ENCODE measurements at regions not wholly inside any gene's neighbourhood (a gene's known extent, or its start where the extent isn't known, plus 50 kb on each side); places are given as distances from the start of the nearest gene placed in this dataset.

- 87% methylated on average over 4 of the region's 4 CpGs for WGBS
- no peak overlapping the region for H3K4me3 ChIP-seq
- no peak for DNase-seq (ENCODE audit: extremely low spot score)
- no peak overlapping the region for H3K27ac ChIP-seq (replicated peaks in 1 of 4)
- H3K4me1 ChIP-seq = peaks cover 13 to 35% (median 29%) of the 10 kb centered on the region in 4 donors
- no peak for TF ChIP-seq CTCF (IDR thresholded peaks at IDR 0.05)
- TF ChIP-seq EP300 (IDR thresholded peaks at IDR 0.05) = no peak
- no peak for TF ChIP-seq POLR2A (IDR thresholded peaks at IDR 0.05; ENCODE audit: low read depth)
- TF ChIP-seq POLR2AphosphoS5 (IDR thresholded peaks at IDR 0.05) = no peak
- H3K9me3 ChIP-seq = no peaks in the 10 kb centered on the region
- H3K27me3 ChIP-seq = no peaks in the 10 kb centered on the region
- intact Hi-C loops (cut with DNase I) = no loop called here
- H3K36me3 ChIP-seq = no peaks in the 10 kb centered on the region
Measured at GRCh38 chr5:56461584-56461983, 228.5 kb upstream of the ANKRD55 start.

GRCh38 chr5:56460681-56461191 lies 227.6 kb upstream of the ANKRD55 start:
- WGBS = 50% methylated on average over 5 of the region's 5 CpGs
- Histone ChIP-seq H3K4me3 (no peak overlapping the region), H3K9me3 (no peaks in the 10 kb centered on the region), H3K27me3 (no peaks in the 10 kb centered on the region), H3K4me1 (peaks cover 13 to 31% (median 25%) of the 10 kb centered on the region in 4 donors), H3K36me3 (no peaks in the 10 kb centered on the region), H3K27ac (replicated peaks in 1 of 4) (no peak overlapping the region)
- intact Hi-C loops (cut with DNase I) = no loop called here
- no peak for DNase-seq (ENCODE audit: extremely low spot score)
- no peak for TF ChIP-seq POLR2A (IDR thresholded peaks at IDR 0.05; ENCODE audit: low read depth)
- no peak for TF ChIP-seq POLR2AphosphoS5 (IDR thresholded peaks at IDR 0.05)

- H3K9me3 ChIP-seq = no peaks in the 10 kb centered on the region
- H3K36me3 ChIP-seq = no peaks in the 10 kb centered on the region
- DNase-seq (ENCODE audit: extremely low spot score) = no peak
- 67% methylated on average over 2 of the region's 2 CpGs for whole genome bisulfite sequencing
- peaks cover 13 to 26% (median 19%) of the 10 kb centered on the region in 4 donors for H3K4me1 ChIP-seq
- H3K27me3 ChIP-seq = no peaks in the 10 kb centered on the region
- H3K27ac ChIP-seq (replicated peaks in 1 of 4) = no peak overlapping the region
- intact Hi-C loops (cut with DNase I) = no loop called here
- H3K4me3 ChIP-seq = no peak overlapping the region
- TF ChIP-seq POLR2A (IDR thresholded peaks at IDR 0.05; ENCODE audit: low read depth) = no peak
- no peak for TF ChIP-seq POLR2AphosphoS5 (IDR thresholded peaks at IDR 0.05)
- TF ChIP-seq CTCF (IDR thresholded peaks at IDR 0.05) = no peak
- TF ChIP-seq EP300 (IDR thresholded peaks at IDR 0.05) = no peak
Measured at GRCh38 chr5:56460195-56460546, 227.0 kb upstream of the ANKRD55 start.

- WGBS = 76% methylated on average over 6 of the region's 6 CpGs
- H3K4me3 ChIP-seq = no peak overlapping the region
- H3K27me3 ChIP-seq = no peaks in the 10 kb centered on the region
- no peaks in the 10 kb centered on the region for H3K9me3 ChIP-seq
- H3K27ac ChIP-seq (replicated peaks in 1 of 4) = no peak overlapping the region
- peaks cover 12 to 20% (median 17%) of the 10 kb centered on the region in 4 donors for H3K4me1 ChIP-seq
- no peaks in the 10 kb centered on the region for H3K36me3 ChIP-seq
- intact Hi-C loops (cut with DNase I) = no loop called here
- DNase-seq (ENCODE audit: extremely low spot score) = no peak
- TF ChIP-seq POLR2A (IDR thresholded peaks at IDR 0.05; ENCODE audit: low read depth) (no peak), CTCF (IDR thresholded peaks at IDR 0.05) (no peak), POLR2AphosphoS5 (IDR thresholded peaks at IDR 0.05) (no peak), EP300 (IDR thresholded peaks at IDR 0.05) (no peak)
Measured at GRCh38 chr5:56459394-56460194, 226.5 kb upstream of the ANKRD55 start.

- Histone ChIP-seq H3K36me3 (no peaks in the 10 kb centered on the region), H3K4me3 (no peak overlapping the region), H3K9me3 (no peaks in the 10 kb centered on the region), H3K4me1 (peaks cover 12 to 20% (median 17%) of the 10 kb centered on the region in 4 donors), H3K27ac (replicated peaks in 1 of 4) (peak overlapping the region in 2 of 4 donors; percentile 2 to 35), H3K27me3 (no peaks in the 10 kb centered on the region)
- WGBS = 65% methylated on average over 8 of the region's 8 CpGs
- no peak for TF ChIP-seq EP300 (IDR thresholded peaks at IDR 0.05)
- TF ChIP-seq CTCF (IDR thresholded peaks at IDR 0.05) = no peak
- TF ChIP-seq POLR2A (IDR thresholded peaks at IDR 0.05; ENCODE audit: low read depth) = no peak
- no peak for TF ChIP-seq POLR2AphosphoS5 (IDR thresholded peaks at IDR 0.05)
- no peak for DNase-seq (ENCODE audit: extremely low spot score)
- intact Hi-C loops (cut with DNase I) = no loop called here
Measured at GRCh38 chr5:56457887-56458812, 225.0 kb upstream of the ANKRD55 start.
